PC-3 (cell line): ENCODE measurements at regions not wholly inside any gene's neighbourhood (a gene's known extent, or its start where the extent isn't known, plus 50 kb on each side); places are given as distances from the start of the nearest gene placed in this dataset.

ENCODE experiments used
- EZH2phosphoT487 ChIP-seq: fragments of 300-600 bp; sonication (generic); IDR thresholded peaks from 2 replicates; pipeline ENCODE4 v1.6.1; 2018; ENCODE audit warnings: mild to moderate bottlenecking, antibody characterized with exemption, low read length, borderline replicate concordance
- TF ChIP-seq, protein P1 (sequence below): fragments of 300-600 bp; sonication (generic); conservative IDR thresholded peaks from 2 replicates; pipeline ENCODE4 v1.5.1; 2017; ENCODE audit warnings: antibody characterized with exemption, low read depth, mild to moderate bottlenecking, low read length

DNA sequence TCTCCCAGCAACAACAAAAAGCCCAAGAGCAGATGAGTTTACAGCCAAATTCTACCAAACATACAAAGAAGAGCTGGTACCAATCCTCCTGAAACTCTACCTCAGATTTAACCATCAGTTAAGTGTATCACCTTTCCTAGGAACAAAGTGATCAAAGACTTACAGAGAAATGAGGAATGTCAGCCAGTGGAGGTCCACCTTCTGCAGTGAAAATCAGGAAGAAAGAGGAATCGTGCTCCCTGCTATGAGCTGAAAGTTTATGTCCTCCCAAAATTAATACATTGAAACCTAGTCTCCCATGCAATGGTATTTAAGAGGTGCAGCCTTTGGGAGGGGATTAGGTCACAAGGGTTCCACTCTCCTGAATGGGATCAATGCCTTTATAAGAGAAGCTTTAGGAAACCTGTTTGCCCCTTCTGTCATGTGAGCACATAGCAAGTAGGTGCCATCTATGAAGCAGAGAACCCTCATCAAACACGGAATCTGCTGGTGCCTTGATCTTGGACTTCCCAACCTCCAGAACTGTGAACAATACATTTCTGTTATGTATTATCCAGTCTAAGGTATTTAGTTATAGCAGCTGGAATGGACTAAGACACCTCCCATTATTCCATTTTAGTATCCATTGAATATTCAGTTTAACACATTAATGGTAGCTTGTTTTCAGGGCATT lies 139.0 kb upstream of the FZD8 start:
- TF ChIP-seq, protein P1, sequence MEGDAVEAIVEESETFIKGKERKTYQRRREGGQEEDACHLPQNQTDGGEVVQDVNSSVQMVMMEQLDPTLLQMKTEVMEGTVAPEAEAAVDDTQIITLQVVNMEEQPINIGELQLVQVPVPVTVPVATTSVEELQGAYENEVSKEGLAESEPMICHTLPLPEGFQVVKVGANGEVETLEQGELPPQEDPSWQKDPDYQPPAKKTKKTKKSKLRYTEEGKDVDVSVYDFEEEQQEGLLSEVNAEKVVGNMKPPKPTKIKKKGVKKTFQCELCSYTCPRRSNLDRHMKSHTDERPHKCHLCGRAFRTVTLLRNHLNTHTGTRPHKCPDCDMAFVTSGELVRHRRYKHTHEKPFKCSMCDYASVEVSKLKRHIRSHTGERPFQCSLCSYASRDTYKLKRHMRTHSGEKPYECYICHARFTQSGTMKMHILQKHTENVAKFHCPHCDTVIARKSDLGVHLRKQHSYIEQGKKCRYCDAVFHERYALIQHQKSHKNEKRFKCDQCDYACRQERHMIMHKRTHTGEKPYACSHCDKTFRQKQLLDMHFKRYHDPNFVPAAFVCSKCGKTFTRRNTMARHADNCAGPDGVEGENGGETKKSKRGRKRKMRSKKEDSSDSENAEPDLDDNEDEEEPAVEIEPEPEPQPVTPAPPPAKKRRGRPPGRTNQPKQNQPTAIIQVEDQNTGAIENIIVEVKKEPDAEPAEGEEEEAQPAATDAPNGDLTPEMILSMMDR: peak; percentile 87
- TF ChIP-seq EZH2phosphoT487: no peak
